ENCODE measurements at regions not wholly inside any gene's neighbourhood (a gene's known extent, or its start where the extent isn't known, plus 50 kb on each side); places are given as distances from the start of the nearest gene placed in this dataset.

- Histone ChIP-seq H3K27ac (ENCODE audit: low read depth, low read length) (no peak overlapping the region), H3K4me1 (ENCODE audit: control insufficient read depth in 1 of 2, insufficient read depth in 2 of 2, low read length in 2 of 2) (peaks cover 0 to 10% of the 10 kb centered on the region in 2 experiments; a peak in 2 of 4 replicates), H4K20me1 (ENCODE audit: insufficient read depth) (no peaks in the 10 kb centered on the region), H3K27me3 (ENCODE audit: insufficient read depth, low read length) (no peaks in the 10 kb centered on the region), H3K9ac (ENCODE audit: low read length) (no peak overlapping the region), H3K4me2 (ENCODE audit: low read length) (no peak overlapping the region), H3K9me2 (ENCODE audit: insufficient read depth) (no peaks in the 10 kb centered on the region), H2AFZ (ENCODE audit: low read depth, low read length, poor library complexity, severe bottlenecking) (no peak overlapping the region), H3K36me3 (ENCODE audit: control insufficient read depth in 1 of 2, insufficient read depth in 2 of 2, low read length in 2 of 2) (no peaks in the 10 kb centered on the region), H3K9me3 (ENCODE audit: control insufficient read depth in 1 of 2, insufficient read depth in 1 of 2, low read depth in 1 of 2, low read length in 2 of 2) (no peaks in the 10 kb centered on the region), H3K4me3 (replicated peaks in 1 of 2; ENCODE audit: low read depth in 1 of 2, low read length in 2 of 2) (no peak overlapping the region), H3K79me2 (ENCODE audit: insufficient read depth, low read length) (no peaks in the 10 kb centered on the region)
- intact Hi-C loops (cut with micrococcal nuclease): no loop called here
- ChIA-PET POLR2A (no interaction called here), RAD21 (ENCODE audit: low non-redundant PET in 1 of 2, low total read pairs in 2 of 2, uncharacterized antibody in 2 of 2, unreplicated experiment in 2 of 2) (no interaction called here), CTCF (no interaction called here)
- TF ChIP-seq CBX3 (IDR thresholded peaks at IDR 0.05; ENCODE audit: low read depth) (no peak), FOSL1 (IDR thresholded peaks at IDR 0.05; ENCODE audit: low read depth) (no peak), EZH2phosphoT487 (IDR thresholded peaks at IDR 0.05; ENCODE audit: borderline replicate concordance) (no peak)
- TF ChIP-seq, protein P1, sequence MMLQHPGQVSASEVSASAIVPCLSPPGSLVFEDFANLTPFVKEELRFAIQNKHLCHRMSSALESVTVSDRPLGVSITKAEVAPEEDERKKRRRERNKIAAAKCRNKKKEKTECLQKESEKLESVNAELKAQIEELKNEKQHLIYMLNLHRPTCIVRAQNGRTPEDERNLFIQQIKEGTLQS (IDR thresholded peaks at IDR 0.05): no peak
- BruUV-seq (replicated peaks): no TSS peak
- DNase-seq (ENCODE audit: low read depth, low spot score) (no peak), ATAC-seq (no peak)
These were observed 50.2 kb upstream of the FGF3 start for GRCh38 chr11:69869311-69869939.

DNA sequence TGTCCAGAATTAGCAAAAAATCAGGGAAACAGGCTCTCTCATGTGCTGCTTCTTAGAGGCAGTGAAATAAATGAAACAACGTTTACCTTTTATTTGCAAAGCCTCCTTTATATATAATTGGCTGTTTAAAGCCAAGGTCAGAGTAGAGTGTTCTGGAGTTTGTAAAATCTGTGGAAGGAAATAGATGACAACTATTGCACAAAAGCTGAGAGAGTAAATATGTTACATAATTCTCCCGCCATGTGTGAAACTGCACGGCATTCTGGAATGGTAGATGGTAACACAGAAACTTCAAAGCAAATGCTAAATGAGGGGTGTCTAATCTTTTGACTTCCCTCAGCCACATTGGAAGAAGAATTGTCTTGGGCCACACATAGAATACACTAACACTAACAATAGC lies 51.5 kb upstream of the FGF3 start:
- no peaks in the 10 kb centered on the region for H3K36me3 ChIP-seq (ENCODE audit: control insufficient read depth in 1 of 2, insufficient read depth in 2 of 2, low read length in 2 of 2)
- no peak overlapping the region for H3K27ac ChIP-seq (ENCODE audit: low read depth, low read length)
- no peak overlapping the region for H3K4me2 ChIP-seq (ENCODE audit: low read length)
- intact Hi-C loops (cut with micrococcal nuclease): no loop called here
- ATAC-seq (no peak), DNase-seq (ENCODE audit: low read depth, low spot score) (no peak)
- H4K20me1 ChIP-seq (ENCODE audit: insufficient read depth): no peaks in the 10 kb centered on the region
- TF ChIP-seq CEBPB (IDR thresholded peaks at IDR 0.05; ENCODE audit: low read depth) (no peak), MAX (IDR thresholded peaks at IDR 0.05) (no peak), FOSL1 (IDR thresholded peaks at IDR 0.05; ENCODE audit: low read depth) (no peak), TCF7L2 (IDR thresholded peaks at IDR 0.05; ENCODE audit: borderline replicate concordance, extremely low read depth, insufficient read depth, insufficient read length) (no peak)
- H3K79me2 ChIP-seq (ENCODE audit: insufficient read depth, low read length): no peaks in the 10 kb centered on the region
- H2AFZ ChIP-seq (ENCODE audit: low read depth, low read length, poor library complexity, severe bottlenecking): no peak overlapping the region
- ChIA-PET RAD21 (ENCODE audit: low non-redundant PET in 1 of 2, low total read pairs in 2 of 2, uncharacterized antibody in 2 of 2, unreplicated experiment in 2 of 2) (no interaction called here), POLR2A (no interaction called here), CTCF (interaction anchor here (0.7 kb wide), 2 partner anchors 20 to 415 kb away, joined by 3 to 4 read pairs; no protein-coding TSS in a partner anchor)
- H3K4me3 ChIP-seq (replicated peaks in 1 of 2; ENCODE audit: low read depth in 1 of 2, low read length in 2 of 2): no peak overlapping the region
- BruUV-seq (replicated peaks): no TSS peak
- no peaks in the 10 kb centered on the region for H3K9me2 ChIP-seq (ENCODE audit: insufficient read depth)
- no peak overlapping the region for H3K9ac ChIP-seq (ENCODE audit: low read length)
- H3K4me1 ChIP-seq (ENCODE audit: control insufficient read depth in 1 of 2, insufficient read depth in 2 of 2, low read length in 2 of 2): peaks cover 0 to 10% of the 10 kb centered on the region in 2 experiments; a peak in 2 of 4 replicates
- H3K9me3 ChIP-seq (ENCODE audit: control insufficient read depth in 1 of 2, insufficient read depth in 1 of 2, low read depth in 1 of 2, low read length in 2 of 2): no peaks in the 10 kb centered on the region
- H3K27me3 ChIP-seq (ENCODE audit: insufficient read depth, low read length): no peaks in the 10 kb centered on the region

All from HCT116 (cell line).